ENCODE measurements at regions not wholly inside any gene's neighbourhood (a gene's known extent, or its start where the extent isn't known, plus 50 kb on each side); places are given as distances from the start of the nearest gene placed in this dataset.

DNA sequence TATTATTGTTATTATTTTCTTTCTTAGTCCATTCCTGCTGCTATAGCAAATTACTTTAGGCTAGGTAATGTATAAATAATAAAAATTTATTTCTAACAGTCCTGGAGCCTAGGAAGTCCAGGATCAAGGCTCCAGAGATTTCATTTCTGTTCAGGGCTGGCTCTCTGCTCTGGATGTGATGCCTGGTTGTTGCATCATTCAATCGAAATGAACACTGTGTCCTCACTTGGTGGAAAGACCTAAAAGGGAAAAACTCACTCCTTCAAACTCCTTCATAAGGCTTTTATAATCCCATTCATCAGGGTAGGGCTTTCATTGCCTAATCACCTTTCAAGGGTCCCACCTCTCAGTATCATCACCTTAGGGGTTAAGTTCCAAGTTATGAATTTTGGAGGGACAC, 395.0 kb downstream of the EFNB2 start (continued):
- TF ChIP-seq, protein P1, sequence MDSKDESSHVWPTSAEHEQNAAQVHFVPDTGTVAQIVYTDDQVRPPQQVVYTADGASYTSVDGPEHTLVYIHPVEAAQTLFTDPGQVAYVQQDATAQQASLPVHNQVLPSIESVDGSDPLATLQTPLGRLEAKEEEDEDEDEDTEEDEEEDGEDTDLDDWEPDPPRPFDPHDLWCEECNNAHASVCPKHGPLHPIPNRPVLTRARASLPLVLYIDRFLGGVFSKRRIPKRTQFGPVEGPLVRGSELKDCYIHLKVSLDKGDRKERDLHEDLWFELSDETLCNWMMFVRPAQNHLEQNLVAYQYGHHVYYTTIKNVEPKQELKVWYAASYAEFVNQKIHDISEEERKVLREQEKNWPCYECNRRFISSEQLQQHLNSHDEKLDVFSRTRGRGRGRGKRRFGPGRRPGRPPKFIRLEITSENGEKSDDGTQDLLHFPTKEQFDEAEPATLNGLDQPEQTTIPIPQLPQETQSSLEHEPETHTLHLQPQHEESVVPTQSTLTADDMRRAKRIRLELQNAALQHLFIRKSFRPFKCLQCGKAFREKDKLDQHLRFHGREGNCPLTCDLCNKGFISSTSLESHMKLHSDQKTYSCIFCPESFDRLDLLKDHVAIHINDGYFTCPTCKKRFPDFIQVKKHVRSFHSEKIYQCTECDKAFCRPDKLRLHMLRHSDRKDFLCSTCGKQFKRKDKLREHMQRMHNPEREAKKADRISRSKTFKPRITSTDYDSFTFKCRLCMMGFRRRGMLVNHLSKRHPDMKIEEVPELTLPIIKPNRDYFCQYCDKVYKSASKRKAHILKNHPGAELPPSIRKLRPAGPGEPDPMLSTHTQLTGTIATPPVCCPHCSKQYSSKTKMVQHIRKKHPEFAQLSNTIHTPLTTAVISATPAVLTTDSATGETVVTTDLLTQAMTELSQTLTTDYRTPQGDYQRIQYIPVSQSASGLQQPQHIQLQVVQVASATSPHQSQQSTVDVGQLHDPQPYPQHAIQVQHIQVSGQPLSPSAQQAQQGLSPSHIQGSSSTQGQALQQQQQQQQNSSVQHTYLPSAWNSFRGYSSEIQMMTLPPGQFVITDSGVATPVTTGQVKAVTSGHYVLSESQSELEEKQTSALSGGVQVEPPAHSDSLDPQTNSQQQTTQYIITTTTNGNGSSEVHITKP (tag by site-specific recombination; IDR thresholded peaks at IDR 0.05), result no peak
- TF ChIP-seq ZNF292 (tag by site-specific recombination; IDR thresholded peaks at IDR 0.05; ENCODE audit: borderline replicate concordance, low read depth), result no peak

GRCh38 chr13:106139942-106140341, 395.5 kb downstream of the EFNB2 start:
- H3K9me3 ChIP-seq (ENCODE audit: control insufficient read depth, insufficient read depth, low read depth, low read length), result no peaks in the 10 kb centered on the region
- H3K4me1 ChIP-seq (ENCODE audit: control insufficient read depth, insufficient read depth, low read length), result no peaks in the 10 kb centered on the region
- no peak overlapping the region for H3K27ac ChIP-seq (ENCODE audit: extremely low read depth, low read depth, low read length)
- CTCF ChIA-PET, result no interaction called here
- H3K36me3 ChIP-seq (ENCODE audit: control insufficient read depth in 2 of 2, insufficient read depth in 1 of 2, low read length in 2 of 2), result no peaks in the 10 kb centered on the region
- H3K4me3 ChIP-seq (ENCODE audit: low read depth, low read length), result no peak overlapping the region
- TF ChIP-seq ZNF561 (tag by site-specific recombination; IDR thresholded peaks at IDR 0.05; ENCODE audit: borderline replicate concordance) (no peak), ZNF157 (tag by site-specific recombination; IDR thresholded peaks at IDR 0.05) (no peak), KLF10 (tag by site-specific recombination; IDR thresholded peaks at IDR 0.05) (no peak), ZNF521 (tag by site-specific recombination; IDR thresholded peaks at IDR 0.05) (no peak), ZSCAN30 (tag by site-specific recombination; IDR thresholded peaks at IDR 0.05) (no peak), SCRT1 (tag by site-specific recombination; IDR thresholded peaks at IDR 0.05; ENCODE audit: borderline replicate concordance) (no peak), ZNF585B (tag by site-specific recombination; IDR thresholded peaks at IDR 0.05) (no peak), ZNF169 (tag by site-specific recombination; IDR thresholded peaks at IDR 0.05) (no peak), ZNF558 (tag by site-specific recombination; IDR thresholded peaks at IDR 0.05) (no peak), KLF16 (tag by site-specific recombination; IDR thresholded peaks at IDR 0.05) (no peak), ZNF366 (tag by site-specific recombination; conservative IDR thresholded peaks at IDR 0.05) (no peak), GLI2 (tag by site-specific recombination; IDR thresholded peaks at IDR 0.05; ENCODE audit: borderline replicate concordance, low read depth) (no peak), ZNF837 (tag by site-specific recombination; IDR thresholded peaks at IDR 0.05) (no peak), ZNF830 (tag by site-specific recombination; IDR thresholded peaks at IDR 0.05; ENCODE audit: low read depth) (no peak), ZNF580 (tag by site-specific recombination; IDR thresholded peaks at IDR 0.05) (no peak), ZNF302 (tag by site-specific recombination; IDR thresholded peaks at IDR 0.05; ENCODE audit: low read depth) (no peak), ZBTB8A (tag by site-specific recombination; IDR thresholded peaks at IDR 0.05) (no peak), ZNF645 (tag by site-specific recombination; IDR thresholded peaks at IDR 0.05) (no peak)
- TF ChIP-seq, protein P1 (tag by site-specific recombination; IDR thresholded peaks at IDR 0.05), result no peak
- TF ChIP-seq, protein P2, sequence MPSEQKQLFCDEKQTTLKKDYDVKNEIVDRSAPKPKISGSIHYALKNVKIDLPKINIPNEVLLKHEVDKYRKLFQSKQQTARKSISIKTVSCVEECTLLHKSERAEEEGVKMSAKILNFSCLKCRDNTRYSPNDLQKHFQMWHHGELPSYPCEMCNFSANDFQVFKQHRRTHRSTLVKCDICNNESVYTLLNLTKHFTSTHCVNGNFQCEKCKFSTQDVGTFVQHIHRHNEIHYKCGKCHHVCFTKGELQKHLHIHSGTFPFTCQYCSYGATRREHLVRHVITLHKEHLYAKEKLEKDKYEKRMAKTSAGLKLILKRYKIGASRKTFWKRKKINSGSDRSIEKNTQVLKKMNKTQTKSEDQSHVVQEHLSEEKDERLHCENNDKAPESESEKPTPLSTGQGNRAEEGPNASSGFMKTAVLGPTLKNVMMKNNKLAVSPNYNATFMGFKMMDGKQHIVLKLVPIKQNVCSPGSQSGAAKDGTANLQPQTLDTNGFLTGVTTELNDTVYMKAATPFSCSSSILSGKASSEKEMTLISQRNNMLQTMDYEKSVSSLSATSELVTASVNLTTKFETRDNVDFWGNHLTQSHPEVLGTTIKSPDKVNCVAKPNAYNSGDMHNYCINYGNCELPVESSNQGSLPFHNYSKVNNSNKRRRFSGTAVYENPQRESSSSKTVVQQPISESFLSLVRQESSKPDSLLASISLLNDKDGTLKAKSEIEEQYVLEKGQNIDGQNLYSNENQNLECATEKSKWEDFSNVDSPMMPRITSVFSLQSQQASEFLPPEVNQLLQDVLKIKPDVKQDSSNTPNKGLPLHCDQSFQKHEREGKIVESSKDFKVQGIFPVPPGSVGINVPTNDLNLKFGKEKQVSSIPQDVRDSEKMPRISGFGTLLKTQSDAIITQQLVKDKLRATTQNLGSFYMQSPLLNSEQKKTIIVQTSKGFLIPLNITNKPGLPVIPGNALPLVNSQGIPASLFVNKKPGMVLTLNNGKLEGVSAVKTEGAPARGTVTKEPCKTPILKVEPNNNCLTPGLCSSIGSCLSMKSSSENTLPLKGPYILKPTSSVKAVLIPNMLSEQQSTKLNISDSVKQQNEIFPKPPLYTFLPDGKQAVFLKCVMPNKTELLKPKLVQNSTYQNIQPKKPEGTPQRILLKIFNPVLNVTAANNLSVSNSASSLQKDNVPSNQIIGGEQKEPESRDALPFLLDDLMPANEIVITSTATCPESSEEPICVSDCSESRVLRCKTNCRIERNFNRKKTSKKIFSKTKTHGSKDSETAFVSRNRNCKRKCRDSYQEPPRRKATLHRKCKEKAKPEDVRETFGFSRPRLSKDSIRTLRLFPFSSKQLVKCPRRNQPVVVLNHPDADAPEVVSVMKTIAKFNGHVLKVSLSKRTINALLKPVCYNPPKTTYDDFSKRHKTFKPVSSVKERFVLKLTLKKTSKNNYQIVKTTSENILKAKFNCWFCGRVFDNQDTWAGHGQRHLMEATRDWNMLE (tag by site-specific recombination; conservative IDR thresholded peaks at IDR 0.05; ENCODE audit: low read depth), result no peak
- POLR2A ChIA-PET, result no interaction called here
